Left renal cortex interstitium (tissue), 4 donors: ENCODE measurements at regions not wholly inside any gene's neighbourhood (a gene's known extent, or its start where the extent isn't known, plus 50 kb on each side); places are given as distances from the start of the nearest gene placed in this dataset.
"Not testable (repeated sequence)": the region's sequence is repeated elsewhere in the genome, so short reads cannot be mapped to it uniquely, and the experiment has no call there.

ENCODE experiments used
- DNase-seq, 4 donors: peaks; one replicate each; pipeline ENCODE4 v3.0.0-alpha.2; 2013; ENCODE audit warnings: low read depth in 4 of 4, low spot score in 2 of 4, missing footprints in 1 of 4

GRCh38 chr16:26493751-26494150 lies 573.0 kb upstream of the C16orf82 start:
- no peak for DNase-seq

DNA sequence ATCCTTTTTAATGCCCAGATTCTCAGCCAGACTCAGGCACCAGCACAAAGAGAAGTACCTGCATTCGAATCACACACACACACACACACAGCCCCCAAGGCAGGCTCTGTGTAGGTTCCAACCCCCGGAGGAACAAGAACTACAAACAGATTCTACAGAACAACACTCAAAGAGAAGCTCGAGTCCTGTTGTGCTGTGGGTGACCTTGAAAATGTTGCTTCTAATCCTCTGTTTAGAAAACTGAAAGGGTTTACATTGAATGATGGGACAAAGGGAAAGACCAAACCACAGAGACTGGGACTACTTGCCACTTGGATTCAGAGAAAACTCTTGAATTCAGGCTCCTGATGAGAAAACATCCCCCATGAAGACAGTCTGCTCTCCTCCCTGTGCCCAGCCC lies 568.8 kb upstream of the C16orf82 start:
- no peak for DNase-seq

DNA sequence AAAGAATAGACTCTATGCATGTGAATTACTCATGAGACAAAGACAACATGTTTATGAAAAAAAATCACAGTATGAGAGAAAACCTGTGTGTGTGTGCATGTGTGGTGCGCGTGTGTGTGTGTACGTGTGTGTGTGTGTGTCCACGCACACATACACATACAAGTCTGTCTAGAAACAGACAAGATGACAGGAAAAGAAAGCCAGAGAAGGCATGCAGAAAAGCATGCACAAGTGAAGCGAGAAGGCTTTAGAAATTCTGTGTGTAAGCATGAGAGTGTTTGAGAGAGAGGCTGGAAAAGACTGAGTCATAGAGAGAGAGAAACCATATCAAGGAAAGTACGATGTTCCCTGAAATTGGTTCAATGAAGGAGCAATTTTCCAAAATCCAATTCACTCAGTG lies 566.4 kb upstream of the C16orf82 start:
- DNase-seq: no peak

DNA sequence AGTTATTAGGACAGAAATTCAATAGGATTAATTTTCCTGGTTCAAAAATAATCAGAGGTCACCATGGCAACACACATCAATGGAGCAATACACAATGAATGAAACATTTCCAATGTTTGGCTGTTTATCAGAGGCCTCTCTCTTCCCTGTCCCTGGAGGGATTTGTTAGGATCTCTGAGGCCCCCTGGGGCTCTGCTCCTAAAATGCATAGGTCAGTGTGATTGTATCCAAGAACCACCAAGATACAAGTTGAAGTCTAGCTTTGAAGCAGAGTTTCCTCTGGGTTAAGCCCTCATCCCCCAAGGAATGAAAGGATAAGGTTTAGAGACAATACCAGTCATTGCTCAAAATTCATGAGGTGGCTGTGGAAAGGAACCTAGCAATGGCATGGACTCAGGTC lies 561.2 kb upstream of the C16orf82 start:
- DNase-seq: no peak

DNA sequence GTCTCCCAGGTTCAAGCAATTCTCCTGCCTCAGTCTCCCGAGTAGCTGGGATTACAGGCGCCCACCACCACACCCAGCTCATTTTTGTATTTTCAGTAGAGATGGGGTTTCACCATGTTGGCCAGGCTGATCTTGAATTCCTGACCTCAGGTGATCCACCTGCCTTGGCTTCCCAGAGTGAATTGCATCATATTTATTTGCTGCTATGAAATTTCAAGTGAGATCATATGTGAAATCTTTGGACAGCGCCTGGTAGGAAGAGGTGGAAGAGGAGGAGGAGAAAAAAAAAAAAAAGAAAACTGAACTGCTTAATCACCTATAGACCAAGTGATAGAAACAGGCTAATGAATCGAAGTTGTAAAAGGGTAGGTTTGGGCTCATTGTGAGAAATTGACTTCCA lies 557.8 kb upstream of the C16orf82 start:
- not testable (repeated sequence) for DNase-seq

DNA sequence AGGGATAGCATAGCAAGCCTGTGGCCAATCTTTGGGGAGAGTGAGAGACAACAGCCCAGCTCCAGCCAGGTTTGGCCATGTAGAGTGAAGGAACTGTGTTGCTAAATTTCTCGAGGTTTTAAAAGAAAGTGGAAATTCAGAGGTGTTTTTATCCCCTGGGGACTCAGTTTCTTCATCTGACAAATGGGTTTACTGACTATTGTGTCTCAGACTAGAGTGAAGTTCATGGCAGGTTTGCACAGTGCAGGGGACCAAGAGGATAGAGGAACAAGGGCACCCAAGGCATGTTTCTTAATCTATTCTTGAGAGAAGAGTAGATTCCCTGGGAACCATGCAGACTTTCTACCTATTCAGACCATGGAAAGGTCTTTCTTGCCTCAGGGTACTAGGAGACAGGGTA lies 555.8 kb upstream of the C16orf82 start:
- DNase-seq: no peak

DNA sequence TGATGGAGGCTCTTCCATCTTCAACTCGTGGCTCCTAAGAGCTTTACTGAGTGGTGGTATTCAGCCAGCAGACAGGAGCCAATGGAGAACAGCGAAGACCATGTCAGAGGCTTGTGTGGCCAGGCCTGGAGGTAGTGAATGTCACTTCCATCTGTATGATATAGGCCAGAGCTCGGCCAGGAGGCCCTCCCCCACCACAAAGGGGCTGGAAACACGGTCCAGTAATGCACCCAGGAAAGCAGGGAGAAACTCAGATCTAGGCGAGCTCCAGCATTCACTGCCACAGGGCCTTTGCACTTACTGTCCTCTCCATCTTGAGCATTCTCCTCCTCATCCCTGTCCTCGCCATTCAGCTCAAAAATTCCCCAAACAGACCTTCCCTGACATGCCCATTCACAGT lies 555.3 kb upstream of the C16orf82 start:
- no peak for DNase-seq

DNA sequence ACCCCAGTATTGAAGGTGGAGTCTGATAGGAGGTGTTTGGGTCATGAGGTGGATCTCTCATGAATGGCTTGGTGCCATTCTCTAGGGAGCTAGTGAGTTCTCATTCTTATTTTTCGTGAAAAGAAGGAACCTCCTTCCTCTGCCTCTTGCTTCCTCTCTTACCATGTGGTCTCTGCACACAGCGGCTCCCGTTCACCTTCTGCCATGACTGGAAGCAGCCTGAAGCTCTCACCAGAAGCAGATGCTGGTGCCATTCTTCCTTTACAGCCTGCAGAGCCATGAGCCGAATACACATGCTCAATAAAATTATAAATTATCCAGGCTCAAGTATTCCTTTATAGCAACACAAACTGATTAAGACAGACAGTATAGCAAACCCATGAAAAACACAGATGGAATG lies 545.1 kb upstream of the C16orf82 start:
- no peak for DNase-seq

GRCh38 chr16:26524281-26524680 lies 542.4 kb upstream of the C16orf82 start:
- DNase-seq: no peak

GRCh38 chr16:26524846-26525245 lies 541.9 kb upstream of the C16orf82 start:
- no peak for DNase-seq

DNA sequence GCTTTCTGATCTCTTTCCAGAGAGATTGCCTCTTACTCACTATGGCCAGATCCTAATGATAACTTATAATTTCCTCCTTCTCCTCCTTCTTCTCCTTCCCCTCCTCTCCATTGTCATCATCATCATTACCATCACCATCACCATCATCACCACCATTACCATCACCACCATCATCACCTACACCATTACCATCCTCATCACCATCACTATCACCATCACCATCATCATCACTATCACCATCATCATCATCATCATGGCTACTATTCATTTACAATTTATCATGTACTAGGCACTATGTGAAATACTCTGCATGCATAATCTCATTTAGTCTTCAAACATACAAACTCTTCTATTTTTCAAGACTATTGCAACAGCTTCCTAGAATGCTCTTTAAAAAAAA lies 540.9 kb upstream of the C16orf82 start:
- no peak for DNase-seq

DNA sequence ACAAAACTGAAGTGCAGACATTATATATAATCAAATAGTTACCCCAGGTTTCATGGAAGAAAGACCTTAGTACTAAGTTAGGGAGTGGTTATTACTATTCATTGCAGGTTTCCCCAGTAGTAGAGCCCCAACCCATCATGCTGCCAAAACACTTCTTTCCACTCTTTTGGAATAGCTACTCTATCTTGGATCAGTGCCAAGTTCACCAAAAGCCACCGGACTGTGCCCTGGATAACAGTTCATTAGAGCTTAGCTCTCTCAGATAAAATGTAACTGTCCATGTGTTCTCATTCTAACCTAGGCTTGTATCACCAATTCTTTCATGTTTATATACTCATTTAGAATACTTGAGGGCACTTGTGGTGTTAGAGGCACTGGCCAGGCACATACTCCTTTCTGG lies 540.1 kb upstream of the C16orf82 start:
- DNase-seq: no peak

DNA sequence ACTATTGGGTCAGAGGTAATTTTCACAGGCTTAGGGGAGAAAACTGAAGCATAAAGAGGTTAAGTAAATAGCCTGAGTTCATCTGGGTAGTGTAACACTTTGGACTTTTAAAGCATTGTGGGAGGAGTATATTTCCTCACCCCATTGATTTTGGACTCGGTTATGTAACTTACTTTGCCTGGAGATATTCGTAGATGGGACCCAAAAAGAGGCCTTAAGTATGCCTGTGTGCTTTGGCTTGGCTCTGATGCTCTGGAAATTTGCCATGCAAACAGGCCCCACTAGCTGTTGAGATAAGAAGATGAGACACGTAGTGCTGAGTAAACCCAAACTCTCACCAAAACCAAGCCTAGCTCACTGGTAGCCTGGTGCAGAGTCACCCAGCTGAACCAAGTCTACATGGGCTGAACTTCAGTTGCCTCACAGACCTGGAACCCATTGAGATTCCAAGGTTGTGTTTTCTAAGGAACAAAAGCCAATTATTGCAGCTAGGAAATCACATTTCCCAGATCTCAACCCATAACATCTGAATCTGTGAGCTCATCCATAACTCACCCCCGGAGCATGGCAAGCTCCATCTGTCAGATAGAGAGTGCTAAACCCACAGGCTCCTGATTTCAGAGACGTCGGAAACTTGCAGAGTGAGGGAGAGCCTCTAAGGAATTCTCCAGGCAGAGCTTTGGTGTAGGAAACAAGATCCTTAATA lies 536.0 kb upstream of the C16orf82 start:
- DNase-seq: no peak

DNA sequence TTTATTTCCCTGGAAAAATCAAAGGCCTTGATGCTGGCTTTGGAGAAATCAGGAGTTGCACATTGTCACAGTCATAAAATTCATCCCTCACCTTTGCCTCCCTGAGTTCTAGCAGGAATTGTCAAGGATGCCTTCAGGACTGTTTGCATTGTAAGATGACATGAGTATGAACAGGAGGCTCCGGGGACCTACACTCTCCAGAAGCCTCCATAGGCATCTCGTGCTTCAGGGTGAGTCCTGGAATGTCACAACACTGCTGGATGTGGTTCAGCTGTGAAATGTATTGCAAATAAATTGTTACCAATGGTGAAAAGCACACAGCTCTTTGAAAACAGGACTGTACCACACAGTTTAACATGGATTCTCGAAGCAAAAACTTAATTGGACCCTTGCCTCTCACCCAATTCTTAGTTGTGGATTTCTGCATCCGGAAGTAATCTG lies 535.4 kb upstream of the C16orf82 start:
- DNase-seq: no peak

DNA sequence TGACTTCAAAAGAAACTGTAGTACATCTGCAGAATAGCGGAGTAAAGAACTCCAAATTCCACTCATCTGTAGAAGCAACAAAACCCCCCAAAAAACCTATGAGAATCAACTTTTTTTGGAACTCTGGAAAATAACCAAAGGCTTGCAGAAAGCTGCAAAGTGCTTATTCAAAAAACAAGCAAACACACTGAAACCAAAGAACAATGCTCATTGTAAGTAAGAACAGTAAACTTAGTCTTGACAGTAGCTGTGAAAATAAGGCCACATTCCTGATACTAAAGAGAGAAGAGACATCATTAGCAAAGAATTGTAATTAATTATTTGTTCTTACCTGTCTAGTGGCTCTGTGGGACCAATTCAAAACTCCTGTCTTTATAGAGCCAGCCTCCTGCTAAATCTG lies 534.3 kb upstream of the C16orf82 start:
- no peak for DNase-seq

GRCh38 chr16:26542198-26542597 lies 524.5 kb upstream of the C16orf82 start:
- no peak for DNase-seq

GRCh38 chr16:26546573-26546972 lies 520.2 kb upstream of the C16orf82 start:
- DNase-seq: no peak

GRCh38 chr16:26547681-26548080 lies 519.0 kb upstream of the C16orf82 start:
- no peak for DNase-seq

DNA sequence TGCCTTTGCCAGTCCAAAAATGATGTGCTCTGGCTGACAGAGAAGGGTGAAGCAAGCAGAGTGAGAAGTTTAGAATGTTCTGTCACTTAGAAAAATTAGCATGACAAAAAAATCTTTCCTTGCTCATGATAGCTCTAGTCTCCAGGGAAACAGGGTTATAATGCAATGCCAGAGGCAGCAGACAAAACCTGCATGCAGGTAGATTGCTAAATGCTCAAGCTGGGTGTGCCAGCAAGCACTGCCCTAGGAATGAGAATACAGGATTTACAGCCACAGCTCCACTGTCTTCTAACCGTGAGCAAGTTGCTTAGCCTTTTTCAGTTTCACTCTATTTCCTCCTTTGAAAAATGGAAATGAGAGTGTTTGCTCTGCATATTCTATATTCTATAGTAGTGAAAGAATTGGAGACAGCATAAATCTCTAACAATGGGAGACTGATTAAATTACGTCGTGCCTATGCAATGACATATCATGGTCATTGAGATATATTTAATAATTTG lies 516.6 kb upstream of the C16orf82 start:
- DNase-seq: no peak

GRCh38 chr16:26554030-26554429 lies 512.7 kb upstream of the C16orf82 start:
- no peak for DNase-seq

DNA sequence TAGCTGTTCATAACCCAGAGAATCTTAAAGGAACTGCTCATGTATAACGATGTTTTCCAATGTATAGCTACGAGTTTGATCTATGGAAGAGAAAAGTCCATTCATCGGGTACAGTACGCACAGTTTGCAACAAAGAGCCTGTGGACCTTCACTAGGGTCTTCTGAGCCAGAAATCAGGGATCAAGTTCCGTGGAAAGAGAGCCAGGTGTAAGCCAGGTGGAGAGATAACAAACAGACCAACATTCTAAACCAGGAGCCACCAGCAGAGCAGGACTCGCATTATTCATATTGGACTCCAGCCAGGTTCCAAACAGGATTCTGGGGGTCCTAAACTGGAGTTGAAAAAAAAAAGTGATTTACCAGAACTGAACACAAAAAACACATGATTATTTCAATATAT lies 505.4 kb upstream of the C16orf82 start:
- no peak for DNase-seq

- no peak for DNase-seq
Observed at GRCh38 chr16:26563018-26563417, 503.7 kb upstream of the C16orf82 start.

DNA sequence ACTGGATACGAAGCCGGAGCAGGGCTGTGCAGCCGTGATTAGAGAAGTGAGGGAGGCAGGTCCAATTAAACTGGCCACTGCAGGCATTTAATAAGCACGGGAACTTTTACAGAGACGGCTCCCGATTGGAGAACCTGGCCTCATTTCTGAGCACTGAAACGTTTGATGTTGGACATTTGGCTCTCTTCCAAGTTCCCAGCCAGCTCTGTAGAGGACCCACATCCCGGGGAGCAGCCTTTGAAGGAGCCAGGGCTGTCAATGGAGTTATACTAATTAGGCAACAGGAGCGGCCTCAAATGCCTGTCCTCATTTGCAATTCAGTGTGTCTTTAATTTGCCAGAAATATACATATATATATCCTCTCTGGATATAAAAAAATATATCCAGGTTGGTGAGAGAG lies 499.4 kb upstream of the C16orf82 start:
- DNase-seq: no peak
